Neural progenitor cell (in vitro differentiated cells): ENCODE measurements at regions not wholly inside any gene's neighbourhood (a gene's known extent, or its start where the extent isn't known, plus 50 kb on each side); places are given as distances from the start of the nearest gene placed in this dataset.

Experiments used
- DNase-seq: peaks from one replicate; pipeline ENCODE4 v3.0.0-alpha.2; 2016; ENCODE audit warnings: low spot score
- H2AFZ ChIP-seq: fragments of 200-600 bp; sonication (generic); replicated peaks from 2 replicates; pipeline ENCODE4 v1.6.1; 2016; ENCODE audit warnings: antibody characterized with exemption
- H3F3A ChIP-seq: fragments of 200-600 bp; sonication (generic); 2 replicates; pipeline ENCODE4 v1.6.1; 2016; ENCODE audit warnings: antibody characterized with exemption, low read depth
- H3K27ac ChIP-seq: fragments of 200-600 bp; sonication (generic); 2 replicates; pipeline ENCODE4 v1.5.1; 2016; ENCODE audit warnings: mild to moderate bottlenecking
- H3K27me3 ChIP-seq: fragments of 200-600 bp; sonication (generic); 2 replicates; pipeline ENCODE4 v1.6.1; 2016; ENCODE audit warnings: mild to moderate bottlenecking, moderate library complexity
- H3K36me3 ChIP-seq: fragments of 200-600 bp; sonication (generic); 2 replicates; pipeline ENCODE4 v1.5.1; 2016
- H3K4me1 ChIP-seq: fragments of 200-600 bp; sonication (generic); 2 replicates; pipeline ENCODE4 v1.6.1; 2016; ENCODE audit warnings: mixed run types
- H3K4me2 ChIP-seq: fragments of 200-600 bp; sonication (generic); 2 replicates; pipeline ENCODE4 v1.6.1; 2016
- H3K4me3 ChIP-seq: fragments of 200-600 bp; sonication (generic); 2 replicates; pipeline ENCODE4 v1.5.1; 2016
- H3K79me2 ChIP-seq: fragments of 200-600 bp; sonication (generic); 2 replicates; pipeline ENCODE4 v1.6.1; 2016; ENCODE audit warnings: low read depth
- H3K9ac ChIP-seq: fragments of 200-600 bp; sonication (generic); 2 replicates; pipeline ENCODE4 v1.6.1; 2016
- H3K9me3 ChIP-seq: fragments of 200-600 bp; sonication (generic); 2 replicates; pipeline ENCODE4 v1.5.1; 2016; ENCODE audit warnings: low read depth
- H4K20me1 ChIP-seq: fragments of 200-600 bp; sonication (generic); 2 replicates; pipeline ENCODE4 v1.6.1; 2016; ENCODE audit warnings: low read depth
- H3K27ac Mint-ChIP-seq: 3 replicates; pipeline ENCODE4 v1.8.0; 2021; ENCODE audit warnings: mixed read lengths
- H3K27me3 Mint-ChIP-seq: 2 replicates; pipeline ENCODE4 v1.8.0; 2022; ENCODE audit warnings: low read depth, mild to moderate bottlenecking, inconsistent platforms, moderate library complexity, mixed read lengths; ENCODE audit not compliant: insufficient read depth
- H3K36me3 Mint-ChIP-seq: 3 replicates; pipeline ENCODE4 v1.8.0; 2021; ENCODE audit warnings: mixed read lengths
- H3K4me1 Mint-ChIP-seq: 3 replicates; pipeline ENCODE4 v1.8.0; 2021; ENCODE audit warnings: mixed read lengths
- H3K4me3 Mint-ChIP-seq: 3 replicates; pipeline ENCODE4 v1.8.0; 2021; ENCODE audit warnings: mild to moderate bottlenecking, moderate library complexity, mixed read lengths
- H3K9me3 Mint-ChIP-seq: 3 replicates; pipeline ENCODE4 v1.8.0; 2020; ENCODE audit warnings: mixed read lengths
- CTCF ChIP-seq: fragments of 200-600 bp; sonication (generic); IDR thresholded peaks from 2 replicates; pipeline ENCODE4 v1.5.1; 2017; ENCODE audit warnings: antibody characterized with exemption, mild to moderate bottlenecking
- EZH2 ChIP-seq: fragments of 200-600 bp; sonication (generic); IDR thresholded peaks from 2 replicates; pipeline ENCODE4 v1.6.1; 2017; ENCODE audit warnings: antibody characterized with exemption, mild to moderate bottlenecking, moderate library complexity
- EZH2phosphoT487 ChIP-seq: fragments of 200-600 bp; sonication (generic); IDR thresholded peaks from 2 replicates; pipeline ENCODE4 v1.6.1; 2017; ENCODE audit warnings: antibody characterized with exemption

- Mint-ChIP-seq H3K4me3 (no peak overlapping the region), H3K9me3 (peaks cover 2% of the 10 kb centered on the region), H3K36me3 (no peaks in the 10 kb centered on the region), H3K27me3 (peaks cover 2% of the 10 kb centered on the region), H3K4me1 (peaks cover 18% of the 10 kb centered on the region), H3K27ac (no peak overlapping the region)
- Histone ChIP-seq H3F3A (no peaks in the 10 kb centered on the region), H3K9ac (no peak overlapping the region), H3K4me3 (no peak overlapping the region), H3K79me2 (no peaks in the 10 kb centered on the region), H3K36me3 (no peaks in the 10 kb centered on the region), H3K27me3 (no peaks in the 10 kb centered on the region), H3K27ac (no peak overlapping the region), H2AFZ (no peak overlapping the region), H3K4me2 (no peak overlapping the region), H3K4me1 (no peaks in the 10 kb centered on the region), H3K9me3 (no peaks in the 10 kb centered on the region), H4K20me1 (no peaks in the 10 kb centered on the region)
- no peak for DNase-seq
- TF ChIP-seq EZH2 (no peak), CTCF (no peak), EZH2phosphoT487 (no peak)
Observed at GRCh38 chr9:99515093-99515492, 293.0 kb downstream of the SEC61B start.

DNA sequence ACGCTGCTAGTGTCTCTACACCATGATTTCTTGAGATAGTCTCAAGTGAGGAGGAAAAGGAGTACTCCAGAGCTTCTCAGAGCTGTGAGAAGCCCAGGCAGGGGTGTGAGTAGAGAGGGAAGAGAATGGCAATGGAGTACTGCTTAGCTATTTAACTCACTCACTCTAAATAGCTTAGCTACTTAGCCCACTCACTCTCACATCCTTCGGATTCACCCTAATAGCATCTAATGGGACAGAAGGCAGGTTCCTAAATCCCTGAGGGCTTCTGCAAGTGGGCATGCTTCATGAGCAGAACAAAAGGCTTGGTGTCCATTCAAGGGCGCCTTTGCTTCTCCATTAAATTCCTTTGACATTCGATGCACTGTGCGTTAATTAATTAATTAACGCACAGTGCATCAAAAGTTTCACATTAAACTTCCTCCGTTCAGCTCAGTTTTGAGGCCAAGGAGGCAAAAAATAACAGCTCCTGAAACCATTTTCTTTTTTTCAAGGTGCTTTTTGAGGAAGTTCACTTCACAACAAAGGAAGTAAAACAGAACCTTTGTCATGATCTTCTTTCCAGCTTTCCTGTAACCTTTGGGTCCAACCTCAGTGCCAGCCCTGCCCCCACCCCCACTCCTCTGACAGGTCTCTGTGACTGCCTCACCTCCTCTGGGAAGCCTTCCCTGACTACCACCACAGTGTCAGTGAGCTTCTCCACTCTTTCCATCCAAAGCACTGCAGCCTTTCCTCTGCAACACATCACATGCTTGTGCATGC, 294.0 kb downstream of the SEC61B start:
- Histone ChIP-seq H3K4me2 (no peak overlapping the region), H3K79me2 (no peaks in the 10 kb centered on the region), H2AFZ (no peak overlapping the region), H3K27me3 (no peaks in the 10 kb centered on the region), H4K20me1 (no peaks in the 10 kb centered on the region), H3K9ac (no peak overlapping the region), H3F3A (no peaks in the 10 kb centered on the region), H3K36me3 (no peaks in the 10 kb centered on the region), H3K27ac (no peak overlapping the region), H3K4me3 (no peak overlapping the region), H3K4me1 (no peaks in the 10 kb centered on the region), H3K9me3 (no peaks in the 10 kb centered on the region)
- no peak overlapping the region for H3K4me3 Mint-ChIP-seq
- TF ChIP-seq CTCF (no peak), EZH2phosphoT487 (no peak), EZH2 (no peak)
- peaks cover 2% of the 10 kb centered on the region for H3K9me3 Mint-ChIP-seq
- no peaks in the 10 kb centered on the region for H3K36me3 Mint-ChIP-seq
- H3K4me1 Mint-ChIP-seq, result peaks cover 9% of the 10 kb centered on the region
- H3K27ac Mint-ChIP-seq, result peak overlapping the region; percentile 89
- H3K27me3 Mint-ChIP-seq, result peaks cover 2% of the 10 kb centered on the region
- peak; percentile 9 for DNase-seq

DNA sequence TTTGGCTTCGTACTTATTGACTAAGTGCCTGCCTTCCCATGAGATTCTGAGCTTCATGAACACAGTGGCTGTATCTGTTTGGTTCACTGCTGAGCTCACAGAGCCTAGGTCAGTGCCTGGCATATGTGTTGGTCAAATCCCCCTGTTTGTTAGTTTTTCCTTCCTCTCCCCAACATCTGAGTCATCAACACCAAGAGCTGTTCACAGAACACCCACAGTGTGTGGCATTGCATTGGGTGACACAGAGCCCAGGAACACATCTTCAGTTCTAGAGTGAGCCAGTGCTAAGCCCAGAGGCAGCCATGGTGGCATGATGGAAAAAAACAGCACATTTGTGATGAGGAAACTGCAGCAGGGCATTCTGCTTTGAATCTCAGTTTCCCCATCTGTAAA, 294.6 kb downstream of the SEC61B start:
- Histone ChIP-seq H2AFZ (no peak overlapping the region), H3F3A (no peaks in the 10 kb centered on the region), H3K4me1 (no peaks in the 10 kb centered on the region), H3K9me3 (no peaks in the 10 kb centered on the region), H3K27ac (no peak overlapping the region), H3K4me3 (no peak overlapping the region), H3K4me2 (no peak overlapping the region), H3K79me2 (no peaks in the 10 kb centered on the region), H3K9ac (no peak overlapping the region), H4K20me1 (no peaks in the 10 kb centered on the region), H3K27me3 (no peaks in the 10 kb centered on the region), H3K36me3 (no peaks in the 10 kb centered on the region)
- Mint-ChIP-seq H3K27ac (peak overlapping the region; percentile 89), H3K36me3 (no peaks in the 10 kb centered on the region), H3K9me3 (peaks cover 2% of the 10 kb centered on the region), H3K27me3 (peaks cover 2% of the 10 kb centered on the region), H3K4me3 (no peak overlapping the region), H3K4me1 (peaks cover 8% of the 10 kb centered on the region)
- no peak for DNase-seq
- TF ChIP-seq CTCF (no peak), EZH2 (no peak), EZH2phosphoT487 (no peak)
